HEK293 (cell line): ENCODE measurements at regions not wholly inside any gene's neighbourhood (a gene's known extent, or its start where the extent isn't known, plus 50 kb on each side); places are given as distances from the start of the nearest gene placed in this dataset.

ENCODE experiments used
- CTCF ChIA-PET: fragments of 350-600 bp; formaldehyde crosslinking; extraction: SDS; loops from one replicate; lab custom pipeline; 2021; ENCODE audit warnings: antibody characterized with exemption; lab: Yijun Ruan, JAX
- POLR2A ChIA-PET: fragments of 300-600 bp; formaldehyde crosslinking; extraction: SDS; loops from one replicate; lab custom pipeline; 2020; ENCODE audit warnings: antibody characterized with exemption, inconsistent platforms; lab: Yijun Ruan, JAX
- H3K27ac ChIP-seq: fragments of 200-500 bp; sonication (Bioruptor generic); 2 replicates; pipeline ENCODE4 v1.5.1; 2014; ENCODE audit warnings: low read depth, low read length, control low read depth, inconsistent platforms; ENCODE audit errors: extremely low read depth
- H3K36me3 ChIP-seq, 2 experiments: fragments of 200-500 bp in 1 of 2; sonication (Bioruptor generic) in 1 of 2; 1 replicate in 1 of 2; 2 replicates in 1 of 2; pipeline ENCODE4 v1.5.1; 2014 to 2017; ENCODE audit warnings: inconsistent platforms in 2 of 2, low read length in 2 of 2; ENCODE audit not compliant: control insufficient read depth in 2 of 2, insufficient read depth in 1 of 2
- H3K4me1 ChIP-seq: fragments of 200-500 bp; sonication (Bioruptor generic); 2 replicates; pipeline ENCODE4 v1.5.1; 2014; ENCODE audit warnings: mild to moderate bottlenecking, low read length, inconsistent platforms; ENCODE audit not compliant: control insufficient read depth, insufficient read depth
- H3K4me3 ChIP-seq: 2 replicates; pipeline ENCODE4 v1.5.1; 2011; ENCODE audit warnings: low read depth, mild to moderate bottlenecking, control low read depth, low read length, moderate library complexity
- H3K9me3 ChIP-seq: fragments of 200-500 bp; sonication (Bioruptor generic); 2 replicates; pipeline ENCODE4 v1.5.1; 2014; ENCODE audit warnings: low read depth, low read length, inconsistent platforms; ENCODE audit not compliant: control insufficient read depth, insufficient read depth
- TRIM28 ChIP-seq: IDR thresholded peaks from 2 replicates; pipeline ENCODE4 v1.6.1; 2011; ENCODE audit warnings: low read length, control low read depth, borderline replicate concordance
- ZBTB48 ChIP-seq: fragments of 450-650 bp; formaldehyde crosslinking; IDR thresholded peaks from 2 replicates; pipeline ENCODE4 v1.5.1; 2016; ENCODE audit warnings: missing biosample characterization, missing genetic modification characterization
- ZBTB7A ChIP-seq: fragments of 450-650 bp; formaldehyde crosslinking; IDR thresholded peaks from 2 replicates; pipeline ENCODE4 v1.5.1; 2016; ENCODE audit warnings: low read depth, missing biosample characterization, missing genetic modification characterization
- ZIC2 ChIP-seq: fragments of 450-650 bp; formaldehyde crosslinking; IDR thresholded peaks from 2 replicates; pipeline ENCODE4 v1.5.1; 2016; ENCODE audit warnings: missing biosample characterization, missing genetic modification characterization
- ZNF121 ChIP-seq: fragments of 450-650 bp; formaldehyde crosslinking; IDR thresholded peaks from 2 replicates; pipeline ENCODE4 v1.5.1; 2016; ENCODE audit warnings: missing biosample characterization, missing genetic modification characterization
- ZNF138 ChIP-seq: fragments of 450-650 bp; formaldehyde crosslinking; IDR thresholded peaks from 2 replicates; pipeline ENCODE4 v1.5.1; 2016; ENCODE audit warnings: missing biosample characterization, missing genetic modification characterization, borderline replicate concordance
- ZNF157 ChIP-seq: fragments of 450-650 bp; formaldehyde crosslinking; IDR thresholded peaks from 2 replicates; pipeline ENCODE4 v1.5.1; 2016; ENCODE audit warnings: missing biosample characterization, missing genetic modification characterization
- ZNF2 ChIP-seq: fragments of 450-650 bp; formaldehyde crosslinking; IDR thresholded peaks from 2 replicates; pipeline ENCODE4 v1.5.1; 2016; ENCODE audit warnings: missing biosample characterization, missing genetic modification characterization
- ZNF843 ChIP-seq: fragments of 450-650 bp; formaldehyde crosslinking; IDR thresholded peaks from 2 replicates; pipeline ENCODE4 v1.5.1; 2016; ENCODE audit warnings: missing biosample characterization, missing genetic modification characterization
- TF ChIP-seq, protein P1 (sequence below): fragments of 450-650 bp; formaldehyde crosslinking; IDR thresholded peaks from 2 replicates; pipeline ENCODE4 v1.5.1; 2016; ENCODE audit warnings: missing biosample characterization, missing genetic modification characterization
- TF ChIP-seq, protein P2 (sequence below): fragments of 450-650 bp; formaldehyde crosslinking; IDR thresholded peaks from 2 replicates; pipeline ENCODE4 v1.5.1; 2016; ENCODE audit warnings: missing biosample characterization, missing genetic modification characterization
- TF ChIP-seq, protein P3 (sequence below): fragments of 450-650 bp; formaldehyde crosslinking; IDR thresholded peaks from 2 replicates; pipeline ENCODE4 v1.5.1; 2016; ENCODE audit warnings: missing biosample characterization, missing genetic modification characterization
- TF ChIP-seq, protein P4 (sequence below): sonication (generic); formaldehyde crosslinking; IDR thresholded peaks from 2 replicates; pipeline ENCODE4 v1.8.1; 2022; ENCODE audit warnings: mild to moderate bottlenecking, moderate library complexity, missing genetic modification reagents
- TF ChIP-seq, protein P5 (sequence below): fragments of 450-650 bp; formaldehyde crosslinking; IDR thresholded peaks from 2 replicates; pipeline ENCODE4 v1.5.1; 2017; ENCODE audit warnings: missing biosample characterization, mild to moderate bottlenecking, missing genetic modification characterization, moderate library complexity
- TF ChIP-seq, protein P6 (sequence below): fragments of 450-650 bp; formaldehyde crosslinking; IDR thresholded peaks from 2 replicates; pipeline ENCODE4 v1.5.1; 2016; ENCODE audit warnings: missing biosample characterization, missing genetic modification characterization, borderline replicate concordance

DNA sequence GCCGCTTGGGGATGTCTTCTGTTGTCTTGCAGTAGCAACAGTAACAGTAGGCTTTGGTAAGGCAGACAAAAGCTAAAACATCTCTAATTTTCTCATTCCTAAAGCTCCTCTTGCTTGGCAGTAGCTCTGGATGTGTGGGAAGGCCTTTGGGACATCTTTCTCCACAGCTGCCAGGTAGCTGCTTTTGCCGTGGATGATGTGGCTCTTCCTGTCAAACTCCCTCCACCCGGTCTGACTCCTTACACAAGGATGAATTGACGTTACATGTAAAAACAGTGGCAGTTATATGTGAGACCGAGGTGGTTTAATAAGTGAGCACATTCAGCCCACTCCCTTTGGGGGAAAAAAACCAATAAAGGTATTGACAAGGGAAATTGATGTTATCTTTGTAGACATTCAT is 309.1 kb downstream of the TUSC7 start:
- H3K4me3 ChIP-seq: no peak overlapping the region
- no peak for TF ChIP-seq ZBTB7A (tag by site-specific recombination)
- TF ChIP-seq, protein P1, sequence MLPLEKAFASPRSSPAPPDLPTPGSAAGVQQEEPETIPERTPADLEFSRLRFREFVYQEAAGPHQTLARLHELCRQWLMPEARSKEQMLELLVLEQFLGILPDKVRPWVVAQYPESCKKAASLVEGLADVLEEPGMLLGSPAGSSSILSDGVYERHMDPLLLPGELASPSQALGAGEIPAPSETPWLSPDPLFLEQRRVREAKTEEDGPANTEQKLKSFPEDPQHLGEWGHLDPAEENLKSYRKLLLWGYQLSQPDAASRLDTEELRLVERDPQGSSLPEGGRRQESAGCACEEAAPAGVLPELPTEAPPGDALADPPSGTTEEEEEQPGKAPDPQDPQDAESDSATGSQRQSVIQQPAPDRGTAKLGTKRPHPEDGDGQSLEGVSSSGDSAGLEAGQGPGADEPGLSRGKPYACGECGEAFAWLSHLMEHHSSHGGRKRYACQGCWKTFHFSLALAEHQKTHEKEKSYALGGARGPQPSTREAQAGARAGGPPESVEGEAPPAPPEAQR (tag by site-specific recombination): no peak
- TF ChIP-seq, all 188 proteins: peak for 0
- H3K27ac ChIP-seq: no peak overlapping the region
- no peaks in the 10 kb centered on the region for H3K4me1 ChIP-seq
- POLR2A ChIA-PET: no interaction called here
- H3K36me3 ChIP-seq: no peaks in the 10 kb centered on the region
- CTCF ChIA-PET: interaction anchor here (0.7 to 1.5 kb wide), 3 partner anchors 10 to 507 kb away, joined by 3 to 6 read pairs (median 5); no protein-coding TSS in a partner anchor
- no peaks in the 10 kb centered on the region for H3K9me3 ChIP-seq

DNA sequence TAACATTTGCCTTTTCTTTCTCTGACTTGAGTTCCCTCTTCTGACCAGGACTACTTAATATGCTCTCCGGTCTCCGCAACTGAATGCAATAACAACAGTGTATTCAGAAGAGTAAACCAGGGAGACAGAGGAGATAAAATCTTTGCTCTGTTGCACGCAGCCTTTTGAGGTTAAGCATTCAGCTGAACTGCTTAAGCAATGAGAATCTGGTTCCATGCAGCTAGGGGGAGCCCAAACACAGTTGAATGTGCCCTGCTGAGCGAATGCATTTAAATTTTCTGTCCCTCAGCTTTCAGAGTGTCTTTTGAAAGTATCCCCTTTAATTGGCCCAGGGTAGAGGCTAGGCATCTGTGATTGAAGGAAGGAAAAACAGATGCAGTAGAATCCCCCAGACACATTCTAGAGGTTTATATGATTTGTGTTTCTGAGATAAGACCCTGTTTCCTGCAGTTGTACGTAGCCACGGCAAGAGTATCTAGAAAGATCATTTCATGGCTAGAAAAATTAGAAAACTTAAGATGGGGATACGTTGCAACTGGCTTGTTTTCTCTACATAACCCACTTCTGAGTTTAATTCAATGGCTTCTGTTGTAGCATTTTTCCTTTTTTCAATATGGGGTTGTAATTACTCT is 309.6 kb downstream of the TUSC7 start:
- ChIA-PET CTCF (interaction anchor here (0.6 to 1.5 kb wide), 4 partner anchors 10 to 937 kb away, joined by 3 to 6 read pairs (median 4); no protein-coding TSS in a partner anchor), POLR2A (no interaction called here)
- Histone ChIP-seq H3K4me1 (no peaks in the 10 kb centered on the region), H3K4me3 (no peak overlapping the region), H3K9me3 (no peaks in the 10 kb centered on the region), H3K36me3 (no peaks in the 10 kb centered on the region), H3K27ac (no peak overlapping the region)
- TF ChIP-seq ZNF157 (tag by site-specific recombination) (no peak), ZBTB48 (tag by site-specific recombination) (no peak), TRIM28 (0 out of 2 replicates have a peak, but pooled peaks have one; percentile 56), ZIC2 (tag by site-specific recombination) (no peak)
- TF ChIP-seq, protein P2, sequence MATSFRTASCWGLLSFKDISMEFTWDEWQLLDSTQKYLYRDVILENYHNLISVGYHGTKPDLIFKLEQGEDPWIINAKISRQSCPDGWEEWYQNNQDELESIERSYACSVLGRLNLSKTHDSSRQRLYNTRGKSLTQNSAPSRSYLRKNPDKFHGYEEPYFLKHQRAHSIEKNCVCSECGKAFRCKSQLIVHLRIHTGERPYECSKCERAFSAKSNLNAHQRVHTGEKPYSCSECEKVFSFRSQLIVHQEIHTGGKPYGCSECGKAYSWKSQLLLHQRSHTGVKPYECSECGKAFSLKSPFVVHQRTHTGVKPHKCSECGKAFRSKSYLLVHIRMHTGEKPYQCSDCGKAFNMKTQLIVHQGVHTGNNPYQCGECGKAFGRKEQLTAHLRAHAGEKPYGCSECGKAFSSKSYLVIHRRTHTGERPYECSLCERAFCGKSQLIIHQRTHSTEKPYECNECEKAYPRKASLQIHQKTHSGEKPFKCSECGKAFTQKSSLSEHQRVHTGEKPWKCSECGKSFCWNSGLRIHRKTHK (tag by site-specific recombination): no peak
- TF ChIP-seq, protein P3, sequence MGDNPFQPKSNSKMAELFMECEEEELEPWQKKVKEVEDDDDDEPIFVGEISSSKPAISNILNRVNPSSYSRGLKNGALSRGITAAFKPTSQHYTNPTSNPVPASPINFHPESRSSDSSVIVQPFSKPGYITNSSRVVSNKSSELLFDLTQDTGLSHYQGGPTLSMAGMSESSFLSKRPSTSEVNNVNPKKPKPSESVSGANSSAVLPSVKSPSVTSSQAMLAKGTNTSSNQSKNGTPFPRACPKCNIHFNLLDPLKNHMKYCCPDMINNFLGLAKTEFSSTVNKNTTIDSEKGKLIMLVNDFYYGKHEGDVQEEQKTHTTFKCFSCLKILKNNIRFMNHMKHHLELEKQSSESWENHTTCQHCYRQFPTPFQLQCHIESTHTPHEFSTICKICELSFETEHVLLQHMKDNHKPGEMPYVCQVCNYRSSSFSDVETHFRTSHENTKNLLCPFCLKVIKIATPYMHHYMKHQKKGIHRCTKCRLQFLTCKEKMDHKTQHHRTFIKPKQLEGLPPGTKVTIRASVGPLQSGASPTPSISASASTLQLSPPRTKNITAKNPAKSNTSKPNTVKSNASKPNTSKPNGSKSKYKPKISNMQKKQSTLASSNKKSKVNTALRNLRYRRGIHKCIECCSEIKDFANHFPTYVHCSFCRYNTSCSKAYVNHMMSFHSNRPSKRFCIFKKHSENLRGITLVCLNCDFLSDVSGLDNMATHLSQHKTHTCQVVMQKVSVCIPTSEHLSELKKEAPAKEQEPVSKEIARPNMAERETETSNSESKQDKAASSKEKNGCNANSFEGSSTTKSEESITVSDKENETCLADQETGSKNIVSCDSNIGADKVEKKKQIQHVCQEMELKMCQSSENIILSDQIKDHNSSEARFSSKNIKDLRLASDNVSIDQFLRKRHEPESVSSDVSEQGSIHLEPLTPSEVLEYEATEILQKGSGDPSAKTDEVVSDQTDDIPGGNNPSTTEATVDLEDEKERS (tag by site-specific recombination): no peak

DNA sequence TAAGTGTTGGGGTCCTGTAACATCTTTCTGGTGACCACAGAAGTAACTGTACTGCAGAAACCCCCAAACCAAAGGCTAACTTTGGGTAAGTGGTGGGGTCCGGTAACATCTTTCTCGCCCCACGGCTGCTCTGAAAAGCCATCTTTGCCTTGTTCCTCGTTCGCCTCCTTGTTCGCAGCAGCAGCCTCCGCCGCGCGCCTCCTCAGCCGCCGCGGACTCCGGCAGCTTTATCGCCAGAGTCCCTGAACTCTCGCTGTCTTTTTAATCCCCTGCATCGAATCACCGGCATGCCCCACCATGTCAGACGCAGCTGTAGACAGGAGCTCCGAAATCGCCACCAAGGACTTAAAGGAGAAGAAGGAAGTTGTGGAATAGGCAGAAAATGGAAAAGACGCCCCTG is 316.8 kb downstream of the TUSC7 start:
- ChIA-PET POLR2A (no interaction called here), CTCF (interaction anchor here (0.7 kb wide), 1 partner anchor 329 kb away, joined by 7 read pairs; no protein-coding TSS in a partner anchor)
- Histone ChIP-seq H3K4me1 (no peaks in the 10 kb centered on the region), H3K36me3 (no peaks in the 10 kb centered on the region), H3K4me3 (no peak overlapping the region), H3K9me3 (no peaks in the 10 kb centered on the region), H3K27ac (no peak overlapping the region)
- TF ChIP-seq, protein P4, sequence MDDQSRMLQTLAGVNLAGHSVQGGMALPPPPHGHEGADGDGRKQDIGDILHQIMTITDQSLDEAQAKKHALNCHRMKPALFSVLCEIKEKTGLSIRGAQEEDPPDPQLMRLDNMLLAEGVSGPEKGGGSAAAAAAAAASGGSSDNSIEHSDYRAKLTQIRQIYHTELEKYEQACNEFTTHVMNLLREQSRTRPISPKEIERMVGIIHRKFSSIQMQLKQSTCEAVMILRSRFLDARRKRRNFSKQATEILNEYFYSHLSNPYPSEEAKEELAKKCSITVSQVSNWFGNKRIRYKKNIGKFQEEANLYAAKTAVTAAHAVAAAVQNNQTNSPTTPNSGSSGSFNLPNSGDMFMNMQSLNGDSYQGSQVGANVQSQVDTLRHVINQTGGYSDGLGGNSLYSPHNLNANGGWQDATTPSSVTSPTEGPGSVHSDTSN (CRISPR knock-in tag): no peak
- TF ChIP-seq, protein P5, sequence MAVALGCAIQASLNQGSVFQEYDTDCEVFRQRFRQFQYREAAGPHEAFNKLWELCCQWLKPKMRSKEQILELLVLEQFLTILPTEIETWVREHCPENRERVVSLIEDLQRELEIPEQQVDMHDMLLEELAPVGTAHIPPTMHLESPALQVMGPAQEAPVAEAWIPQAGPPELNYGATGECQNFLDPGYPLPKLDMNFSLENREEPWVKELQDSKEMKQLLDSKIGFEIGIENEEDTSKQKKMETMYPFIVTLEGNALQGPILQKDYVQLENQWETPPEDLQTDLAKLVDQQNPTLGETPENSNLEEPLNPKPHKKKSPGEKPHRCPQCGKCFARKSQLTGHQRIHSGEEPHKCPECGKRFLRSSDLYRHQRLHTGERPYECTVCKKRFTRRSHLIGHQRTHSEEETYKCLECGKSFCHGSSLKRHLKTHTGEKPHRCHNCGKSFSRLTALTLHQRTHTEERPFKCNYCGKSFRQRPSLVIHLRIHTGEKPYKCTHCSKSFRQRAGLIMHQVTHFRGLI (tag by site-specific recombination): no peak
- TF ChIP-seq ZNF121 (no peak), ZNF2 (tag by site-specific recombination) (no peak), ZNF843 (no peak), ZNF138 (tag by site-specific recombination) (no peak)
- TF ChIP-seq, protein P6, sequence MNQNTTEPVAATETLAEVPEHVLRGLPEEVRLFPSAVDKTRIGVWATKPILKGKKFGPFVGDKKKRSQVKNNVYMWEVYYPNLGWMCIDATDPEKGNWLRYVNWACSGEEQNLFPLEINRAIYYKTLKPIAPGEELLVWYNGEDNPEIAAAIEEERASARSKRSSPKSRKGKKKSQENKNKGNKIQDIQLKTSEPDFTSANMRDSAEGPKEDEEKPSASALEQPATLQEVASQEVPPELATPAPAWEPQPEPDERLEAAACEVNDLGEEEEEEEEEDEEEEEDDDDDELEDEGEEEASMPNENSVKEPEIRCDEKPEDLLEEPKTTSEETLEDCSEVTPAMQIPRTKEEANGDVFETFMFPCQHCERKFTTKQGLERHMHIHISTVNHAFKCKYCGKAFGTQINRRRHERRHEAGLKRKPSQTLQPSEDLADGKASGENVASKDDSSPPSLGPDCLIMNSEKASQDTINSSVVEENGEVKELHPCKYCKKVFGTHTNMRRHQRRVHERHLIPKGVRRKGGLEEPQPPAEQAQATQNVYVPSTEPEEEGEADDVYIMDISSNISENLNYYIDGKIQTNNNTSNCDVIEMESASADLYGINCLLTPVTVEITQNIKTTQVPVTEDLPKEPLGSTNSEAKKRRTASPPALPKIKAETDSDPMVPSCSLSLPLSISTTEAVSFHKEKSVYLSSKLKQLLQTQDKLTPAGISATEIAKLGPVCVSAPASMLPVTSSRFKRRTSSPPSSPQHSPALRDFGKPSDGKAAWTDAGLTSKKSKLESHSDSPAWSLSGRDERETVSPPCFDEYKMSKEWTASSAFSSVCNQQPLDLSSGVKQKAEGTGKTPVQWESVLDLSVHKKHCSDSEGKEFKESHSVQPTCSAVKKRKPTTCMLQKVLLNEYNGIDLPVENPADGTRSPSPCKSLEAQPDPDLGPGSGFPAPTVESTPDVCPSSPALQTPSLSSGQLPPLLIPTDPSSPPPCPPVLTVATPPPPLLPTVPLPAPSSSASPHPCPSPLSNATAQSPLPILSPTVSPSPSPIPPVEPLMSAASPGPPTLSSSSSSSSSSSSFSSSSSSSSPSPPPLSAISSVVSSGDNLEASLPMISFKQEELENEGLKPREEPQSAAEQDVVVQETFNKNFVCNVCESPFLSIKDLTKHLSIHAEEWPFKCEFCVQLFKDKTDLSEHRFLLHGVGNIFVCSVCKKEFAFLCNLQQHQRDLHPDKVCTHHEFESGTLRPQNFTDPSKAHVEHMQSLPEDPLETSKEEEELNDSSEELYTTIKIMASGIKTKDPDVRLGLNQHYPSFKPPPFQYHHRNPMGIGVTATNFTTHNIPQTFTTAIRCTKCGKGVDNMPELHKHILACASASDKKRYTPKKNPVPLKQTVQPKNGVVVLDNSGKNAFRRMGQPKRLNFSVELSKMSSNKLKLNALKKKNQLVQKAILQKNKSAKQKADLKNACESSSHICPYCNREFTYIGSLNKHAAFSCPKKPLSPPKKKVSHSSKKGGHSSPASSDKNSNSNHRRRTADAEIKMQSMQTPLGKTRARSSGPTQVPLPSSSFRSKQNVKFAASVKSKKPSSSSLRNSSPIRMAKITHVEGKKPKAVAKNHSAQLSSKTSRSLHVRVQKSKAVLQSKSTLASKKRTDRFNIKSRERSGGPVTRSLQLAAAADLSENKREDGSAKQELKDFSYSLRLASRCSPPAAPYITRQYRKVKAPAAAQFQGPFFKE (tag by site-specific recombination): no peak
